Cardiac fibroblast (primary cell): ENCODE measurements at regions not wholly inside any gene's neighbourhood (a gene's known extent, or its start where the extent isn't known, plus 50 kb on each side); places are given as distances from the start of the nearest gene placed in this dataset.

ENCODE experiments used
- DNase-seq, 2 donors: peaks; one replicate each; pipeline versions ENCODE4 v3.0.0 to v3.0.0-alpha.2; 2010; ENCODE audit warnings: low read depth in 2 of 2
- H3K4me3 ChIP-seq, 2 donors: replicated peaks in 1 of 2; 1 replicate in 1 of 2; 2 replicates in 1 of 2; pipeline ENCODE4 v1.5.1; 2011; ENCODE audit warnings: low read depth in 2 of 2, low read length in 2 of 2, mild to moderate bottlenecking in 2 of 2, moderate library complexity in 1 of 2
- TF ChIP-seq, protein P1 (sequence below): IDR thresholded peaks from one replicate; pipeline ENCODE4 v1.5.1; 2011; ENCODE audit warnings: low read depth, mild to moderate bottlenecking, low read length, inconsistent platforms

DNA sequence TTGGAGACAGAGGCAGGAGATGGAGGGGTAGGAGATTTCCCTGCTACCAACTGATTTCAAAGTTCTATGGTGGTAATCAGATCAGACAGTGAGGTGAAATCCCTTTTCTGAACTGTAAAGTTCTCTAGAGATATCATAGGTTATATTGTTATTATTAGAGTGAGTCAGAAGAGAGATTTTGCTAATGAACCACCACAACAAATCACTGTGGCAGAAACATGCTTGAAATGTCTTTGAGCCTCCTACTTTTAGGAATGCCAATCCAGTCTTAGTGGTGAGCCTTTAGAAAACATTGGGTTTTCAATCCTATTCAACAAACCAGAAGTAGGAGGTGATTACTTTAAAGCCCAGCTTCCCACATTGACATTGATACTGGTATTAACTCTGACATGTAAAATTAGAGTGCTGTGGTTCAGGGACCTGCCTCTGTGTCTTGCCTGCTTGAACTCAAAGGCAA lies 136.7 kb upstream of the CNR1 start:
- TF ChIP-seq, protein P1, sequence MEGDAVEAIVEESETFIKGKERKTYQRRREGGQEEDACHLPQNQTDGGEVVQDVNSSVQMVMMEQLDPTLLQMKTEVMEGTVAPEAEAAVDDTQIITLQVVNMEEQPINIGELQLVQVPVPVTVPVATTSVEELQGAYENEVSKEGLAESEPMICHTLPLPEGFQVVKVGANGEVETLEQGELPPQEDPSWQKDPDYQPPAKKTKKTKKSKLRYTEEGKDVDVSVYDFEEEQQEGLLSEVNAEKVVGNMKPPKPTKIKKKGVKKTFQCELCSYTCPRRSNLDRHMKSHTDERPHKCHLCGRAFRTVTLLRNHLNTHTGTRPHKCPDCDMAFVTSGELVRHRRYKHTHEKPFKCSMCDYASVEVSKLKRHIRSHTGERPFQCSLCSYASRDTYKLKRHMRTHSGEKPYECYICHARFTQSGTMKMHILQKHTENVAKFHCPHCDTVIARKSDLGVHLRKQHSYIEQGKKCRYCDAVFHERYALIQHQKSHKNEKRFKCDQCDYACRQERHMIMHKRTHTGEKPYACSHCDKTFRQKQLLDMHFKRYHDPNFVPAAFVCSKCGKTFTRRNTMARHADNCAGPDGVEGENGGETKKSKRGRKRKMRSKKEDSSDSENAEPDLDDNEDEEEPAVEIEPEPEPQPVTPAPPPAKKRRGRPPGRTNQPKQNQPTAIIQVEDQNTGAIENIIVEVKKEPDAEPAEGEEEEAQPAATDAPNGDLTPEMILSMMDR = no peak
- DNase-seq = peak in 1 of 2 donors; percentile 41
- H3K4me3 ChIP-seq = no peak overlapping the region

DNA sequence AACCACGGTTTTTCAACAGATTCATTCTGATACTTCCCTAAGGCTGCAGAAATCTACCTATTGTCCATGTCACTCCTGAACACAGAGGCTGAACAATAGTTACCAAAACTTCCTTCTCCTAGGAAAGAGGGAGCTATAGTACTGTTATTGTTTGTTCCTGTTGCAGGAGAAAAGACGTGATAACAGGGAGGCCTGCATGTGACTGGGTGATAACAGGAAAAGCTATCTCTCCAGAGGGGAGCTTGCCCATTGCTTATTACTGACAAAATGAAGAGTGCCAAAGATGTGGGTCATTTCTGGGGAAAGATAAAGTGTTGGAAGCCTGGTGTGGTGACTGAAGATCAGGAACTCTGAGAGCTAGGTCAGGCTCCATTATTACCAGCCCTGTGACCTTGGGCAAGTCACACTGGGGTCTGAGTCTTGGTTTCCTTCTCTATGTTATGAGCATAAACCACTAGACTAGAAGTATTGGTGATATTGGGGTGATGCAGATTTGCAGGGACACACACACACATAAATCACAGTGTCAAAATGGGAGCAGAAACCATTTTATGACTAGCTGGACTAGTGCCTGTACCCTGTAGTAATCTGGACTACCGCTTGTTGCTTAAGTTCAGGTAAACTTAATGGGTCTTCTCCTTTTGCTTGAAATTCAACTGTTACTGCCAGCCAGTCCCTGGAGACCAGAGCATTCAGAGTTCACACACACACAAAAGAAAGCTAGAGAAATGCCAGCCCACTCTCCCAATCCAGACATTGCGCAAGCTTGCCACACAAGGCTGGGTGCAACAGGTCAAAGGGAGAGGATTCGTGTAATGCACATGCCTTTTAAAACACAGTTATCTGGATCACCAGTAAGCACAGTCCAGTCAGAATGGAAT lies 136.0 kb upstream of the CNR1 start:
- peak in 1 of 2 donors; percentile 31 for DNase-seq
- TF ChIP-seq, protein P1 = no peak
- no peak overlapping the region for H3K4me3 ChIP-seq

DNA sequence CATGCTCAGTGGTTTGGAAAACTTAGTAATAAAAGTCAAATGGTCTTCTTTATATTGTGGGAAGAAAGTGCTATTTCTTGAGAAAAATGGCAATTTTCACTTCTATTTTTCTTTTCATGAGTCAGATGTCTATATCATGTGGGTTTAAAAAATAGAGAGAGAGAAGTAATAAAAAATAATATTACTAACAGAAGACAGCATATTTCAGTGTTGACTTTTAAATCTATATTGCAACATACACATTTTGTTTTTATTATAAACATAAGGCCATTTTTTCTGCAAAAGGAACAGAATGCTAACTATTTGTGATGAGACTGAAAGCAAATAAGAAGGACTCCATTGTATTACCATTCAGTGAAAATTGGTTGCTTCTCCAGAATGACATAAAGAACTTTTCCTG lies 135.1 kb upstream of the CNR1 start:
- H3K4me3 ChIP-seq = no peak overlapping the region
- TF ChIP-seq, protein P1 = no peak
- peak in 1 of 2 donors; percentile 70 for DNase-seq

DNA sequence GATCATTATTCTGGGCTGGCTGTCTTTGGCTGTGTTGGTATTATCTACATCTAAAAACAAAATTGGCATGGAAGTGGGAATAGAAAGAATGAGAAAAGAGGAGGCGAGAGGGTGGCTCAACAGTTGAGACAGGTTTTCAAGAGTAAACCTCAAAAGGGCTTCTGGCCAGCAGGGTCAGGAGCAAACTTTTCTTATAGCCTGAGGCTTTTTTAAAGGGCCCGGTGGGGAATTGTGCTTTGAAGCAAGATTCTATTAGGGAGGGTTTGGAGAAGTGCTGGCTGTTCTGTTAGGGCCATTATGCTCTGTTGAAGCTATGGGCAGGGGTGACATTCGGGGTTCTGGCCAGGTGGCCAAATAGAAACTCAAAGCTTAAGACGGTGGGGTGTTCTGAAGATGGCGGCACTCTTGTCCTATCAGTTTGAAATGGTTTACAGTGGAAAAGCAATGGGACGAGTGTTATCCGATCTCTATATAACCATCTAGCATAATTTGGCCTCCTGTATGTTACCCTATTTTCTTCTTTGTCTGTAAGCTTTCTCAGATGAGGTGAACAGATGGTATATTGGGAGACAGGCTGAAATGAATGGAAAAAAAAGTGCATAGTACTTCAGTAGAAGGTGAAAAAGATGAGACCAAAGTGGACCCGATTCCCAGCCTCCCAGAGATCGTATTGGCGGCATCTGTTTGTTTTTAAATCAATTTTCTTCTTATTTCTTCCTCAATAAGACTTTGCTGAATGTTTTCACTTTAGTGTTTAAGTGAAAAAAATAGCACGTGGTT lies 132.1 kb upstream of the CNR1 start:
- TF ChIP-seq, protein P1 = no peak

DNA sequence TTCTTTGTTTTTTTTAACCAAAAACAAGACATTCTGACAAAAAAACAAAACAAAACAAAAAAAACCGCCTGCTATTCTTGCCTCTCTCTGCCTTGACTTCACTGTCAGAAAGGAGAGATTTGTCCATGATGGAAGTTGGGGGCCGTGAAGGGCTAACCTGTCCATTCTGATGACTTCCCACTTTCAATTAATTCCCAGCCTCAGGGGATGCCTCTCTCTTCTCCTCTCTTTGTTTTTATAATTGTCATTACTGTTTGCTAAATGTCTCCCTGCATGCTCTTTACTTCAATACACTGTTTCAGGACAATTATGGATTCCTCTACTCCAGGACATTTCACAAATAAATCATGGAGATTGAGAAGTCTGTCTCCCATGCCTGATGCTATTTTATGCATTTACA lies 130.5 kb upstream of the CNR1 start:
- DNase-seq = no peak
- H3K4me3 ChIP-seq = no peak overlapping the region
- TF ChIP-seq, protein P1 = no peak

More for the DNA sequence above, 132.1 kb upstream of the CNR1 start:
- no peak overlapping the region for H3K4me3 ChIP-seq
- DNase-seq = no peak

DNA sequence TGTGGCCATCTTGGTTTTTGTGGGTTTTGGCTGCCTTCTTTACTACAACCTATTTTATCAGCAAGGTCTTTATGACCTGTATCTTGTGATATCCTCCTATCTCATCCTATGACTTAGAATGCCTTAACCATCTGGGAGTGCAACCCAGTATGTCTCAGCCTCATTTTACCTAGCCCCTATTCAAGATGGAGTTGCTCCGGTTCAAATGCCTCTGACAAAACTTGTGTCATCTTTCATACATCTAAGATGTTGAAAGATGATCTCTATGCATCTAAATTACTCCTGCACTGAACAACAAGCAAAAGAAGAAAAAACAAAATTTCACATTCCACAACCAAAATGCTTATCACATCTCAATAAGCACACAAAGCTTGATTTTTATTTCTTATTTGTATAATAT lies 129.5 kb upstream of the CNR1 start:
- no peak for DNase-seq
- no peak overlapping the region for H3K4me3 ChIP-seq
- TF ChIP-seq, protein P1 = no peak
